ENCODE measurements at regions not wholly inside any gene's neighbourhood (a gene's known extent, or its start where the extent isn't known, plus 50 kb on each side); places are given as distances from the start of the nearest gene placed in this dataset.

- Histone ChIP-seq H3K56ac (replicated peaks; ENCODE audit: insufficient read length, low read depth, low read length) (no peak overlapping the region), H2BK5ac (ENCODE audit: low read depth, low read length) (no peak overlapping the region), H2BK15ac (ENCODE audit: low read length) (no peak overlapping the region), H3K27me3 (replicated peaks in 1 of 4; ENCODE audit: control insufficient read depth in 3 of 4, extremely low read depth in 1 of 4, insufficient read depth in 3 of 4, low read length in 3 of 4) (no peaks in the 10 kb centered on the region), H3K23me2 (ENCODE audit: low read depth, low read length) (no peaks in the 10 kb centered on the region), H3K27ac (ENCODE audit: low read depth, low read length) (no peak overlapping the region), H3K18ac (ENCODE audit: extremely low read depth, low read length) (no peak overlapping the region), H4K20me1 (replicated peaks in 1 of 2; ENCODE audit: control insufficient read depth in 1 of 2, insufficient read depth in 2 of 2, low read length in 2 of 2) (no peaks in the 10 kb centered on the region), H3K79me1 (ENCODE audit: low read depth, low read length) (no peaks in the 10 kb centered on the region), H3K14ac (ENCODE audit: insufficient read length) (no peak overlapping the region), H3K4me3 (ENCODE audit: extremely low read depth in 1 of 4, insufficient read depth in 2 of 4, low read depth in 3 of 4, low read length in 4 of 4) (no peak overlapping the region), H3K4me2 (ENCODE audit: insufficient read depth in 1 of 2, low read depth in 2 of 2, low read length in 2 of 2) (no peak overlapping the region), H3K23ac (ENCODE audit: insufficient read length) (no peak overlapping the region), H2BK20ac (ENCODE audit: low read length) (no peak overlapping the region), H3K36me3 (ENCODE audit: control insufficient read depth in 2 of 4, insufficient read depth in 4 of 4, low read length in 3 of 4) (no peaks in the 10 kb centered on the region; a peak in 1 of 8 replicates), H3K79me2 (ENCODE audit: control insufficient read depth in 1 of 2, insufficient read depth in 2 of 2, low read length in 2 of 2) (no peaks in the 10 kb centered on the region), H2BK12ac (ENCODE audit: low read depth, low read length) (no peak overlapping the region), H4K8ac (ENCODE audit: extremely low read depth, insufficient read depth, low read length) (no peak overlapping the region), H3K4ac (replicated peaks; ENCODE audit: insufficient read length, low read depth, low read length) (no peak overlapping the region), H2AFZ (ENCODE audit: low read length) (no peak overlapping the region), H3K9ac (replicated peaks in 1 of 4; ENCODE audit: extremely low read depth in 1 of 4, low read depth in 3 of 4, low read length in 3 of 4) (no peak overlapping the region), H2AK5ac (ENCODE audit: low read depth, low read length) (no peak overlapping the region), H2BK120ac (replicated peaks; ENCODE audit: low read depth, low read length) (no peak overlapping the region), H3K4me1 (replicated peaks in 1 of 4; ENCODE audit: control insufficient read depth in 3 of 4, insufficient read depth in 4 of 4, low read length in 3 of 4) (no peaks in the 10 kb centered on the region), H4K91ac (replicated peaks; ENCODE audit: insufficient read length, low read length) (no peak overlapping the region), H3K9me3 (ENCODE audit: insufficient read depth in 2 of 2, low read depth in 1 of 2, low read length in 1 of 2) (peaks cover 2 to 16% of the 10 kb centered on the region in 2 experiments; a peak in 2 of 4 replicates), H4K5ac (ENCODE audit: insufficient read length, low read depth, low read length) (no peak overlapping the region)
- FAIRE-seq (no peak), DNase-seq (ENCODE audit: low read depth in 1 of 2, low spot score in 2 of 2) (no peak)
- ChIA-PET CTCF (ENCODE audit: partially characterized antibody) (no interaction called here), POLR2A (ENCODE audit: partially characterized antibody) (no interaction called here)
- TF ChIP-seq ASH2L (IDR thresholded peaks at IDR 0.05; ENCODE audit: low read length) (no peak), SP1 (IDR thresholded peaks at IDR 0.05; ENCODE audit: low read depth, low read length) (no peak), POU5F1 (IDR thresholded peaks at IDR 0.05; ENCODE audit: low read depth, low read length) (no peak), HDAC6 (IDR thresholded peaks at IDR 0.05; ENCODE audit: low read depth, low read length) (no peak), SIN3A (conservative IDR thresholded peaks at IDR 0.05 in 1 of 2, IDR thresholded peaks at IDR 0.05 in 1 of 2; ENCODE audit: low read depth in 1 of 2, low read length in 2 of 2) (no peak), TEAD4 (IDR thresholded peaks at IDR 0.05; ENCODE audit: low read depth, low read length) (no peak), HDAC2 (IDR thresholded peaks at IDR 0.05; ENCODE audit: borderline replicate concordance in 1 of 2, low read depth in 2 of 2, low read length in 2 of 2) (no peak), CEBPB (IDR thresholded peaks at IDR 0.05; ENCODE audit: low read depth, low read length) (no peak), EZH2 (IDR thresholded peaks at IDR 0.05; ENCODE audit: low read depth, low read length, severe bottlenecking) (no peak), SP4 (IDR thresholded peaks at IDR 0.05; ENCODE audit: low read length) (no peak), CTCF (IDR thresholded peaks at IDR 0.05; ENCODE audit: control extremely low read depth in 1 of 3, insufficient read depth in 1 of 3, low read depth in 1 of 3, low read length in 3 of 3) (no peak), CBX5 (IDR thresholded peaks at IDR 0.05; ENCODE audit: low read depth, low read length) (no peak), E2F6 (IDR thresholded peaks at IDR 0.05) (no peak)
Observed at GRCh38 chr10:76811430-76811829, 826.2 kb downstream of the KCNMA1 start.
